HT1080 (cell line): ENCODE measurements at regions not wholly inside any gene's neighbourhood (a gene's known extent, or its start where the extent isn't known, plus 50 kb on each side); places are given as distances from the start of the nearest gene placed in this dataset.
A peak's percentile ranks its signal among the peaks of the same experiment; 100 is the strongest.
"Not testable (repeated sequence)": the region's sequence is repeated elsewhere in the genome, so short reads cannot be mapped to it uniquely, and the experiment has no call there.

ENCODE experiments used
- DNase-seq: peaks from one replicate; pipeline ENCODE4 v3.0.0-alpha.2; 2015; ENCODE audit warnings: low read depth

- DNase-seq: no peak
These were observed 176.9 kb downstream of the FASLG start for GRCh38 chr1:172835834-172836233.

- peak; percentile 52 for DNase-seq
These were observed 179.1 kb downstream of the FASLG start for GRCh38 chr1:172837816-172838679.

GRCh38 chr1:172838680-172839313, 179.9 kb downstream of the FASLG start:
- no peak for DNase-seq

- DNase-seq: not testable (repeated sequence)
These were observed 180.7 kb downstream of the FASLG start for GRCh38 chr1:172839639-172840038.

GRCh38 chr1:172843444-172843843, 184.5 kb downstream of the FASLG start:
- no peak for DNase-seq

GRCh38 chr1:172845371-172845770, 186.5 kb downstream of the FASLG start:
- DNase-seq: no peak

GRCh38 chr1:172845865-172846264, 187.0 kb downstream of the FASLG start:
- DNase-seq: no peak

- DNase-seq: not testable (repeated sequence)
These were observed 188.9 kb downstream of the FASLG start for GRCh38 chr1:172847814-172848213.

GRCh38 chr1:172849653-172850052, 190.8 kb downstream of the FASLG start:
- no peak for DNase-seq

- DNase-seq: no peak
These were observed 192.2 kb downstream of the FASLG start for GRCh38 chr1:172851077-172851476.

GRCh38 chr1:172851856-172852255, 193.0 kb downstream of the FASLG start:
- DNase-seq: no peak

- DNase-seq: not testable (repeated sequence)
These were observed 194.8 kb downstream of the TNFSF18 start for GRCh38 chr1:172855983-172856382.

GRCh38 chr1:172863031-172863430, 187.7 kb downstream of the TNFSF18 start:
- DNase-seq: peak; percentile 20

GRCh38 chr1:172867216-172867818, 183.4 kb downstream of the TNFSF18 start:
- DNase-seq: no peak

GRCh38 chr1:172870901-172871606, 179.7 kb downstream of the TNFSF18 start:
- DNase-seq: peak; percentile 65

- DNase-seq: no peak
These were observed 175.8 kb downstream of the TNFSF18 start for GRCh38 chr1:172874950-172875349.

- DNase-seq: no peak
These were observed 174.8 kb downstream of the TNFSF18 start for GRCh38 chr1:172875892-172876291.

- no peak for DNase-seq
These were observed 168.4 kb downstream of the TNFSF18 start for GRCh38 chr1:172882385-172882784.

- no peak for DNase-seq
These were observed 167.9 kb downstream of the TNFSF18 start for GRCh38 chr1:172882791-172883386.

GRCh38 chr1:172883387-172883791, 167.4 kb downstream of the TNFSF18 start:
- no peak for DNase-seq

GRCh38 chr1:172883844-172884243, 166.9 kb downstream of the TNFSF18 start:
- DNase-seq: no peak
